Activated CD4-positive, alpha-beta T cell treated with anti-CD3 and anti-CD28 coated beads, Interleukin-2, amount 10 ng/mL, durations not matched to agents 7 days and 5 days (primary cell): ENCODE measurements at regions not wholly inside any gene's neighbourhood (a gene's known extent, or its start where the extent isn't known, plus 50 kb on each side); places are given as distances from the start of the nearest gene placed in this dataset.
"Not testable (repeated sequence)": the region's sequence is repeated elsewhere in the genome, so short reads cannot be mapped to it uniquely, and the experiment has no call there.

Experiments
- CTCF ChIA-PET: fragments of 350-600 bp; sonication (Branson Sonifier 250); formaldehyde crosslinking; loops from one replicate; lab custom pipeline; 2021; ENCODE audit warnings: antibody characterized with exemption; lab: Charles Lee
- POLR2A ChIA-PET: fragments of 350-600 bp; sonication (Branson Sonifier 250); formaldehyde crosslinking; loops from one replicate; lab custom pipeline; 2021; ENCODE audit warnings: antibody characterized with exemption; lab: Charles Lee
- DNase-seq: peaks from one replicate; pipeline ENCODE4 v3.0.0-alpha.2; 2020
- H3K27ac Mint-ChIP-seq: one replicate; pipeline ENCODE4 v1.8.0; 2021; ENCODE audit warnings: mild to moderate bottlenecking, moderate library complexity, mixed read lengths
- H3K27me3 Mint-ChIP-seq: one replicate; pipeline ENCODE4 v1.8.0; 2021; ENCODE audit warnings: mixed read lengths
- H3K36me3 Mint-ChIP-seq: one replicate; pipeline ENCODE4 v1.8.0; 2021; ENCODE audit warnings: low read depth, mixed read lengths
- H3K4me1 Mint-ChIP-seq: one replicate; pipeline ENCODE4 v1.8.0; 2021; ENCODE audit warnings: mixed read lengths
- H3K4me3 Mint-ChIP-seq: one replicate; pipeline ENCODE4 v1.8.0; 2021; ENCODE audit warnings: mild to moderate bottlenecking, moderate library complexity, mixed read lengths
- H3K9me3 Mint-ChIP-seq: one replicate; pipeline ENCODE4 v1.8.0; 2021; ENCODE audit warnings: mixed read lengths

DNA sequence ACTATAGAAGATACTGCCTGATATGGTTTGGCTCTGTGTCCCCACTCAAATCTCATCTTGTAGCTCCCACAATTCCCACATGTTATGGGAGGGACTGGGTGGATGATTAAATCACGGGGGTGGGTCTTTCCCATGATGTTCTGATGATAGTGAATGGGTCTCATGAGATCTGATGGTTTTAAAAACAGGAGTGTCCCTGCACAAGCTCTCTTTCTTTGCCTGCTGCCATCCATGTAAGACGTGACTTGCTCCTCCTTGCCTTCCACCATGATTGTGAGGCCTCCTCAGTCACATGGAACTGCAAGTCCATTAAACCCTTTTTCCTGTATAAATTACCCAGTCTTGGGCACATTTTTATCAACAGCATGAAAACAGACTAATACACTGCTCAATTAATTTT lies 217.8 kb downstream of the FAM43A start:
- H3K4me1 Mint-ChIP-seq, H3K27ac Mint-ChIP-seq, H3K36me3 Mint-ChIP-seq, DNase-seq, H3K4me3 Mint-ChIP-seq, CTCF ChIA-PET, POLR2A ChIA-PET: not testable (repeated sequence)
- Mint-ChIP-seq H3K9me3 (peaks cover 12% of the 10 kb centered on the region), H3K27me3 (peaks cover 32% of the 10 kb centered on the region)

DNA sequence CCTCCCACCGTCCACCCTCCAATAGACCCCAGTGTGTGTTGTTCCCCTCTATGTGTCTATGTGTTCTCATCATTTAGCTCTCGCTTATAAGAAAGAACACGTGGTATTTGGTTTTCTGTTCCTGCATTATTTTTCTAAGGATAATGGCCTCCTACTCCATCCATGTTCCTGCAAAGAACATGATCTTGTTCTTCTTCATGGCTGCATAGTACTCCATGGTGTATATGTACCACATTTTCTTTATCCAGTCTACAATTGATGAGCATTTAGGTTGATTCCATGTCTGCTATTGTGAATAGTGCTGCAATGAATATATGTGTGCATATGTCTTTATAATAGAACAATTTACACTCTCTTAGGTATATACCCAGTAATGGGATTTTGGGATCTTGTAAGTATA lies 219.3 kb downstream of the FAM43A start:
- H3K27ac Mint-ChIP-seq, CTCF ChIA-PET, POLR2A ChIA-PET, H3K4me1 Mint-ChIP-seq, H3K4me3 Mint-ChIP-seq, DNase-seq, H3K9me3 Mint-ChIP-seq, H3K36me3 Mint-ChIP-seq: not testable (repeated sequence)
- H3K27me3 Mint-ChIP-seq = peaks cover 22% of the 10 kb centered on the region

DNA sequence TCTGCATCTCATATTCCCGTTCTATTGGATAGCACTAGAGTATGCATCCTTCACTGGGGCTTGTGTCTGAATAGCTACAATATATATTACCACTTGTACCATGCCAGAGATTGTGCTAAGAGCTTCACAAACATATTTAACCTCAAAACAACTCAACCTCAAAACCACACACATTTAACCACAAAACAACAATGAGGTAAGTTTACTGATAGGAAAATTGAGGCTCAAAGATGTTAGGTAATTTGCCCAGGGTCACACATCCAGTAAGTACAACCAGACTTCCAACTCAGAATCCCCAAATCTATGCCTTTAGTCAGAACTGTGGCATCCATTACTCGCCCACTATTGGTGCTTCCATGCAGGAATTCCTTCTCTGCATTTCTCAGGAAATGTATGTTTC lies 220.0 kb downstream of the FAM43A start:
- no peak for DNase-seq
- Mint-ChIP-seq H3K36me3 (no peaks in the 10 kb centered on the region), H3K4me1 (peaks cover 4% of the 10 kb centered on the region), H3K27ac (no peak overlapping the region), H3K9me3 (peaks cover 3% of the 10 kb centered on the region), H3K4me3 (no peak overlapping the region), H3K27me3 (peaks cover 15% of the 10 kb centered on the region)
- ChIA-PET POLR2A (no interaction called here), CTCF (no interaction called here)

DNA sequence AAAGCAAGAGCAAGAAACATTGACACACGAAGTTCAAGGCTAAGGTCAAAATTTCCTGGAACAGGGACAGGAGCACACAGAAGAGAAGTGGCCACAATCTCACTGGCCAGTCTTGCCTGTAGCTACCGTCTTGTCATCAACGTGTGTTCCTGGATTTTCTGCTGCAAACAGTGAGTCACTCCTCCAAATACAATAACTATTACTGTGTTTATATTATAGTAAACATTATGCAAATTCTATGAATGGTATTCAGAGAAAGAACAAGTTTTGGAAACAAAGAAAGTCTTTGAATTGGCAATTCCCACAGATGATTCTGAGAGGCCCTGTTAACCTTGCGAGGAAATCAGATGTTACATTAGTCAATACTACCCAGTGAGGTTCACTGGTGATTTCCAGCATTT lies 220.5 kb downstream of the FAM43A start:
- Mint-ChIP-seq H3K4me3 (no peak overlapping the region), H3K27me3 (peaks cover 14% of the 10 kb centered on the region), H3K27ac (no peak overlapping the region), H3K9me3 (peaks cover 3% of the 10 kb centered on the region), H3K36me3 (no peaks in the 10 kb centered on the region), H3K4me1 (peaks cover 4% of the 10 kb centered on the region)
- CTCF ChIA-PET = no interaction called here
- DNase-seq = no peak
- POLR2A ChIA-PET = no interaction called here

DNA sequence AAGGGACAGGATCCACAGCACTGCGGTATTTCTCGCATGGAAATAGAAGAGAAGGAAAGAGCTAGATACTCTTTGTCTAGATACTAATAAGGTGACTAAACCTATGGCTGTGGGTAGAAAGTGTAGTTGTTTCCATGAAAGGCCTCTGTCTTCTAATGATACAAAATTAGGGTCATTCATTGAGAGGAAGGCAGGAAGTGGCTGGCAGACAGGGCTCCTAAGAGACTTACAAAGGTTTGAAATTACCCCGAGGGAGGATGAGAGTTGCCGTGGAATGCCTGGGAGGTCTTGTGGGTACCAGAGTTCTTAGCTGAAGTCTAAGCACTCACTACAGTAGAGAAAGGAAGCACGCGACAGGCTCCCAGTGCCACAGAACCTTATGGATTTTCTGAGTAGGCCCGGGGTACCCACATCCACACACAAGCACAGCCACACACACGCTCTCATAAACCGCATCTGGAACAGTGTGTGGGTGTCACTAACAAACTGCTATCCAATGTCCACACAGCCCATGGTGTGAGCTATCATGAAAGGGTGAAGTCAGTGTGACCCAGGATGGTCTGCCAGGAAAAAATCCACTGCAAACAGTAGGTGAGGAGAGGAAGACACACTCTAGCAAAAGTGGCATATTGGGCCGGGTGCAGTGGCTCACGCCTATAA lies 221.4 kb downstream of the FAM43A start:
- DNase-seq = no peak
- Mint-ChIP-seq H3K4me1 (peaks cover 4% of the 10 kb centered on the region), H3K36me3 (no peaks in the 10 kb centered on the region), H3K9me3 (peaks cover 3% of the 10 kb centered on the region), H3K4me3 (no peak overlapping the region), H3K27me3 (peaks cover 13% of the 10 kb centered on the region), H3K27ac (no peak overlapping the region)
- ChIA-PET POLR2A (no interaction called here), CTCF (no interaction called here)

DNA sequence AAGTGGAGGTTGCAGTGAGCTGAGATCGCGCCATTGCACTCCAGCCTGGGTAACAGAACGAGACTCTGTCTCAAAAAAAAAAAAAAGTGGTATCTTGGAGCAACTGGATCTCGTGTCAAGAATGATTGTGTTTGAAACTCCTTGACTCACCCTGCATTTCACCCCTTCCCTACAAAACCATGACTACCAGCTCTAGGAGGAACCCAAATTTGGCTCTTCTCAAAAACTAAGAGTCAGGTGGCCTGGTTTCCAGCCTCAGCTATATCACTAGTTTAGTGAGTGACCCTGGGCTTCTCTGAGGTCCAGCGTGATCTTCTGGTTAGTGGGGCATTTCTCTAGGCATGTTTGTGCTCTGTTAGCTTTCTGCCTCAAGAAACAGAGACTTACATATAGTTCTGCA lies 222.1 kb downstream of the FAM43A start:
- no peak overlapping the region for H3K27ac Mint-ChIP-seq
- POLR2A ChIA-PET = no interaction called here
- peaks cover 7% of the 10 kb centered on the region for H3K27me3 Mint-ChIP-seq
- peaks cover 3% of the 10 kb centered on the region for H3K9me3 Mint-ChIP-seq
- H3K36me3 Mint-ChIP-seq = no peaks in the 10 kb centered on the region
- H3K4me1 Mint-ChIP-seq = peaks cover 4% of the 10 kb centered on the region
- DNase-seq = no peak
- no peak overlapping the region for H3K4me3 Mint-ChIP-seq
- CTCF ChIA-PET = interaction anchor here (0.9 kb wide), 2 partner anchors 28 to 31 kb away, joined by 3 read pairs; no protein-coding TSS in a partner anchor

DNA sequence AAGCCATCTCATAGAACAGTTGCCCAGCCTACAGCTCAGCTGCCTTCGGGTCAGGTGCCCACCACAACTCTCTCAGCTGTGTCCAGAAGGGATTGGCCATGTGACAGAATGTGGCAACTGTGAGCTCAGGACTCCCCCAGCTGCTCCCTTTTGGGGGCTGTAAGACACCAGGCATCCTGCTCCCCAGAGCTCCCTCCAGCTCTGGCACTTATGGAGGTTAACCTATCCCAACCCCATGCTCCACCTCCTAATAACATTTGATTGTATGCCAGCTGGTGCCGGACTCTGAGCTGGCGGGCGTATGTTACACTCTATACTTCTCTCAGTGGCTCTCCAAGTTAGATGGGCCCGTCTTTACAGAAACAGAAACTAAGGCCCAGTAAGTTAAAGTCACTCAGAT lies 222.8 kb downstream of the FAM43A start:
- no peaks in the 10 kb centered on the region for H3K36me3 Mint-ChIP-seq
- peaks cover 3% of the 10 kb centered on the region for H3K9me3 Mint-ChIP-seq
- POLR2A ChIA-PET = no interaction called here
- CTCF ChIA-PET = interaction anchor here (0.6 to 0.9 kb wide), 3 partner anchors 28 to 170 kb away, joined by 3 read pairs; no protein-coding TSS in a partner anchor
- H3K4me1 Mint-ChIP-seq = peaks cover 4% of the 10 kb centered on the region
- H3K27me3 Mint-ChIP-seq = peaks cover 5% of the 10 kb centered on the region
- DNase-seq = no peak
- H3K27ac Mint-ChIP-seq = no peak overlapping the region
- no peak overlapping the region for H3K4me3 Mint-ChIP-seq

DNA sequence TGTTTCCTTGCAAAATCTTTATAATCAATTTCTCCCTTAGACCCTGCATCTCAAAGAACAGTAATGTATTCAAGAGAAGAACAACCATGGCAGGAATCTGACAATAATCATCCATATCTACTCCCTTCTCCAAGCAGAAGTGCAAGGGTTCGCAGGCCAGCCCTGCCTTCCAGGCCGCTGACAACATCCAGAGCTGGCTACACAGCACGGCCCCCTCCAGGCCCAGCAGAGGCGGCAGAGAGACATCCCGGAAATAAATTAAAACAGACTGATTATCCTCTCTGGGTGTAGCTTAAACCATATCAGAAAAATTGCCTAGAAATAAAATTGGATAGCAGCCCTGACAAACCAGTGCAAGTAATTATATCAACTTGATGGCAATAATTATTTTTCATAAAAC lies 223.3 kb downstream of the FAM43A start:
- Mint-ChIP-seq H3K4me1 (peaks cover 4% of the 10 kb centered on the region), H3K4me3 (no peak overlapping the region), H3K36me3 (no peaks in the 10 kb centered on the region), H3K27ac (no peak overlapping the region), H3K27me3 (peaks cover 3% of the 10 kb centered on the region), H3K9me3 (peaks cover 3% of the 10 kb centered on the region)
- CTCF ChIA-PET = interaction anchor here (0.9 kb wide), 1 partner anchor 27 kb away, joined by 3 read pairs; no protein-coding TSS in a partner anchor
- POLR2A ChIA-PET = no interaction called here
- DNase-seq = no peak

DNA sequence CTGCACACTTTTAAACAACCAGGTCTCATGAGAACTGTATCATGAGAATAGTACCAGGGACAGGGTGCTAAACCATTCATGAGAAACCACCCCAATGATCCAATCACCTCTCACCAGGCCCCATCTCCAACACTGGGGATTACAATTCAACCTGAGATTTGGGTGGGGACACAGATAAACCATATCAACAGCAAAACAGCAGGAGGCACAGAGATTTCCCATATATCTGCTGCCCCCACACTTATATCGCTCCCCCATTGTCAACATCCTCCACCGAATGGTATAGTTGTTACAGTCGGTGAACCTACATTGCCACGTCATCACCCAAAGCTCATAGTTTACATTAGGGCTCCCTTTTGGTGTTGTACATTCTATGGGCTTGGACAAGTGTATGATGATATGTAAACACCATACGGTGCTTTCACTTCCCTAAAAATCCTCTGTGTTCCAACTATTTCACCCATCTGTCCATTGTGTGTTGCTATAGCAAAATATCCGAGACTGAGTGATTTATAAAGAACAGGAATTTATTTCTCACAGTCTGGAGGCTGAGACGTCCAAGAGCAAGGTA lies 224.8 kb downstream of the FAM43A start:
- H3K4me3 Mint-ChIP-seq = no peak overlapping the region
- peaks cover 4% of the 10 kb centered on the region for H3K4me1 Mint-ChIP-seq
- H3K36me3 Mint-ChIP-seq = no peaks in the 10 kb centered on the region
- H3K27ac Mint-ChIP-seq = no peak overlapping the region
- ChIA-PET POLR2A (no interaction called here), CTCF (no interaction called here)
- no peaks in the 10 kb centered on the region for H3K9me3 Mint-ChIP-seq
- DNase-seq = no peak
- peaks cover 7% of the 10 kb centered on the region for H3K27me3 Mint-ChIP-seq

DNA sequence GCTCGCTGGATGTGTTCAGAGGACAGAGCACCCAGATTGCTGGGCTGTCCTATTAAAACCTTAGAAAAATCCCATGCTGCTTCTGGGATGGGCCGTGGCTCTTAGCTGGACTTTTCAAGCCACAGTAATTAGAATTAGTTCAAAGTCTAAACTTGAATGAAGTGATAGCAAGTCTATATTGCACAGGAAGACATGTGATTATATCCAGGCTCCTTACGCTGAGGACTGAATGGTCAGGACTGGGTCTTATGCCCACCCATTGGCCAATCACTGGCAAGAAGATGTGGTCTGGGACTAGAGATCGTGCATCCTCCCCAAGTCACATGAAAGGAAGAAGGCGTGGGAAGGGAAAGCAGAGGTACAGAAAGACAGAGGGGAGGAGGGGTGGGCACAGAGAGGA lies 227.6 kb downstream of the FAM43A start:
- DNase-seq = no peak
- Mint-ChIP-seq H3K4me1 (no peaks in the 10 kb centered on the region), H3K27ac (no peak overlapping the region), H3K27me3 (peaks cover 22% of the 10 kb centered on the region), H3K36me3 (no peaks in the 10 kb centered on the region), H3K4me3 (no peak overlapping the region), H3K9me3 (no peaks in the 10 kb centered on the region)
- ChIA-PET POLR2A (no interaction called here), CTCF (no interaction called here)

DNA sequence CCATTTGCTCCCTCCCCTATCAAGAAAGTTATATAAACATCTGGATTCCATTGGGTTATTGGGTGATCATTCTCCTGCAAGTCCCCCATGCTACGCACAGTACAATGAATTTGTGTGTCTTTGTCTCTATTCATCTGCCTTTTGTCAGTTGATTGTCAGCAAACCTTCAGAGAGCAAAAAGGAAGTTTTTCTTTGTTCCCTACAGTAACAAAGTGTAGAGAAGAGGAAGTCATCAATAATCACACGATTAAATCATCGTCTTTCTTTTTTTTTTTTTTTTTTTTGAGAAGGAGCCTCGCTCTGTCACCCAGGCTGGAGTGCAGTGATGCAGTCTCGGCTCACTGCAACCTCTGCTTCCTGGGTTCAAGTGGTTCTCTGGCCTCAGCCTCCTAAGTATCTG lies 239.2 kb downstream of the FAM43A start:
- CTCF ChIA-PET, H3K4me1 Mint-ChIP-seq, H3K9me3 Mint-ChIP-seq, DNase-seq, H3K4me3 Mint-ChIP-seq, H3K36me3 Mint-ChIP-seq, H3K27ac Mint-ChIP-seq, POLR2A ChIA-PET: not testable (repeated sequence)
- peaks cover 18% of the 10 kb centered on the region for H3K27me3 Mint-ChIP-seq

DNA sequence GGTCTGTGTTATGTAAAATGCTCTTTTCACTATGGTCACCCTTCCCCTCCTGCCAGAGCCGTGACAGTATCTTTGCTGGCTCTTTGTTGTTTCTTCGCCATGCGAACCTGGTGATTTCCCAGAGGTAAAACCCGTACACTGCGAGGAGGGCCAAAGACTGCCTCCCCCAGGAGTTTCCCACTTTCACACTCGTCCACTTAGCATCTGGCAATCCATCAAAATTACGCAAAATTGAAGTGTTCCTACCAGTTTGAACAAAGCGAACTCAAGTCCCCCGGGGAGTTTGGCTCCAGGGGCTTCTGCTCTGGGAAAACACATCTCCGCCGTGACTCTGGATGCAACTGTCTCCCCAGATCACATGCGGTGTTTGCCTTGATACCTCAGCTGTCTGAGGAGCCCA lies 239.9 kb downstream of the FAM43A start:
- no peaks in the 10 kb centered on the region for H3K4me1 Mint-ChIP-seq
- no peaks in the 10 kb centered on the region for H3K36me3 Mint-ChIP-seq
- peaks cover 13% of the 10 kb centered on the region for H3K27me3 Mint-ChIP-seq
- ChIA-PET CTCF (no interaction called here), POLR2A (no interaction called here)
- no peak for DNase-seq
- H3K9me3 Mint-ChIP-seq = no peaks in the 10 kb centered on the region
- H3K27ac Mint-ChIP-seq = no peak overlapping the region
- no peak overlapping the region for H3K4me3 Mint-ChIP-seq

DNA sequence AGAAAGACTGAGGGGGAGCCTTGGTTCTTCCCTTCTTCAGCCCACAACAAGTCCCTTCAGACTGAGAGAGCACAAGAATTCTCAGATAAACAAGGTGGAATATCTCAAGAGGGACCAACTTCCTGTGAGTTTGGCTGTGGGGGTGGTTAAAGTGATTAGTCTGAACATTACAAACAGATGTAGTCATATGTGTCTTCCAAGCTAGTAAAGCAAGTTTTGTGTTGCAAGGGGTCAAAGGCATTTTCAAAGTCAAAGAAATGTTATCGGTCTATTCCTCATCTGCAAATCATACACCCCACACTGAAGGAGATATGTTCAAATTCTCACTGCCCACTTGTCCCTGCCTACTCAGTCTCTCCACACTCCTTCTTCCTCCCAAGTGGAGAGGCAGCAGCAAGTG lies 242.5 kb downstream of the FAM43A start:
- ChIA-PET POLR2A (no interaction called here), CTCF (no interaction called here)
- Mint-ChIP-seq H3K4me3 (no peak overlapping the region), H3K4me1 (no peaks in the 10 kb centered on the region), H3K36me3 (no peaks in the 10 kb centered on the region), H3K9me3 (no peaks in the 10 kb centered on the region), H3K27me3 (peaks cover 13% of the 10 kb centered on the region), H3K27ac (no peak overlapping the region)
- DNase-seq = no peak
